Uterus (tissue), 3 donors: ENCODE measurements at regions not wholly inside any gene's neighbourhood (a gene's known extent, or its start where the extent isn't known, plus 50 kb on each side); places are given as distances from the start of the nearest gene placed in this dataset.

Experiments
- DNase-seq, 2 donors: peaks; one replicate each; pipeline ENCODE4 v3.0.0-alpha.2; 2019 to 2020
- H3K27ac ChIP-seq, 2 donors: fragments of 200-600 bp; sonication (generic); 1 replicate in 1 of 2; 2 replicates in 1 of 2; pipeline ENCODE4 v1.5.1; 2016 to 2018
- H3K27me3 ChIP-seq, 2 donors: fragments of 200-600 bp; sonication (generic); one replicate each; pipeline ENCODE4 v1.5.1; 2018 to 2019; ENCODE audit warnings: control low read depth in 1 of 2
- H3K36me3 ChIP-seq, 2 donors: fragments of 200-600 bp; sonication (generic); one replicate each; pipeline ENCODE4 v1.5.1; 2019; ENCODE audit warnings: control low read depth in 1 of 2
- H3K4me1 ChIP-seq, 2 donors: fragments of 200-600 bp; sonication (generic); one replicate each; pipeline ENCODE4 v1.5.1; 2018 to 2019; ENCODE audit warnings: control low read depth in 1 of 2
- H3K4me3 ChIP-seq, 2 donors: fragments of 200-600 bp; sonication (generic); 1 replicate in 1 of 2; 2 replicates in 1 of 2; pipeline ENCODE4 v1.5.1; 2018 to 2019; ENCODE audit warnings: mild to moderate bottlenecking in 1 of 2
- H3K9me3 ChIP-seq, 2 donors: fragments of 200-600 bp; sonication (generic); one replicate each; pipeline ENCODE4 v1.5.1; 2019; ENCODE audit warnings: control low read depth in 1 of 2
- CTCF ChIP-seq, 4 experiments: fragments of 200-600 bp in 2 of 4; fragments of 450-650 bp in 2 of 4; sonication (generic) in 2 of 4; IDR thresholded peaks; one replicate each; pipeline ENCODE4 v1.5.1; 2016 to 2019; ENCODE audit warnings: antibody characterized with exemption in 4 of 4, mild to moderate bottlenecking in 2 of 4, moderate library complexity in 1 of 4
- POLR2A ChIP-seq, 2 donors: fragments of 450-650 bp; IDR thresholded peaks; one replicate each; pipeline ENCODE4 v1.6.1; 2016; ENCODE audit warnings: antibody characterized with exemption in 2 of 2, mild to moderate bottlenecking in 1 of 2, moderate library complexity in 1 of 2
- intact Hi-C: fragments of 100-400 bp; cut with DNase I; formaldehyde crosslinking; loops from one replicate; pipeline ENCODE4 v1.15.1; 2023; ENCODE audit warnings: low total_unique reads
- donor health status: DM: yes; HTN: yes; CAD: no.

GRCh38 chr4:160877087-160877790 is 1286.6 kb downstream of the FSTL5 start:
- TF ChIP-seq POLR2A (IDR thresholded peaks at IDR 0.05) = no peak
- no peak for TF ChIP-seq CTCF (IDR thresholded peaks at IDR 0.05)
- no peak for DNase-seq
- Histone ChIP-seq H3K36me3 (no peaks in the 10 kb centered on the region), H3K27ac (no peak overlapping the region), H3K9me3 (no peaks in the 10 kb centered on the region), H3K4me1 (no peaks in the 10 kb centered on the region), H3K27me3 (no peaks in the 10 kb centered on the region), H3K4me3 (no peak overlapping the region)
- intact Hi-C loops = no loop called here

GRCh38 chr4:160880180-160880579 is 1283.6 kb downstream of the FSTL5 start:
- Histone ChIP-seq H3K4me3 (no peak overlapping the region), H3K27me3 (no peaks in the 10 kb centered on the region), H3K4me1 (no peaks in the 10 kb centered on the region), H3K27ac (no peak overlapping the region), H3K36me3 (no peaks in the 10 kb centered on the region), H3K9me3 (no peaks in the 10 kb centered on the region)
- no peak for TF ChIP-seq POLR2A (IDR thresholded peaks at IDR 0.05)
- no peak for TF ChIP-seq CTCF (IDR thresholded peaks at IDR 0.05)
- no peak for DNase-seq
- intact Hi-C loops = no loop called here

- TF ChIP-seq POLR2A (IDR thresholded peaks at IDR 0.05) = no peak
- TF ChIP-seq CTCF (IDR thresholded peaks at IDR 0.05) = no peak
- no peak for DNase-seq
- Histone ChIP-seq H3K27ac (no peak overlapping the region), H3K36me3 (no peaks in the 10 kb centered on the region), H3K4me1 (no peaks in the 10 kb centered on the region), H3K27me3 (no peaks in the 10 kb centered on the region), H3K4me3 (no peak overlapping the region), H3K9me3 (no peaks in the 10 kb centered on the region)
- intact Hi-C loops = no loop called here
These were observed 1276.1 kb downstream of the FSTL5 start for GRCh38 chr4:160887668-160888067.

GRCh38 chr4:160894128-160894527 is 1269.7 kb downstream of the FSTL5 start:
- intact Hi-C loops = no loop called here

GRCh38 chr4:160894809-160895208 is 1269.0 kb downstream of the FSTL5 start:
- H3K27ac ChIP-seq = no peak overlapping the region
- H3K36me3 ChIP-seq = no peaks in the 10 kb centered on the region
- TF ChIP-seq POLR2A (IDR thresholded peaks at IDR 0.05) (no peak), CTCF (IDR thresholded peaks at IDR 0.05) (no peak)
- H3K4me1 ChIP-seq = no peaks in the 10 kb centered on the region
- H3K27me3 ChIP-seq = no peaks in the 10 kb centered on the region
- no peak for DNase-seq
- H3K4me3 ChIP-seq = no peak overlapping the region
- no peaks in the 10 kb centered on the region for H3K9me3 ChIP-seq
- intact Hi-C loops = no loop called here

More at GRCh38 chr4:160894128-160894527, 1269.7 kb downstream of the FSTL5 start:
- Histone ChIP-seq H3K36me3 (no peaks in the 10 kb centered on the region), H3K27ac (no peak overlapping the region), H3K4me3 (no peak overlapping the region), H3K4me1 (no peaks in the 10 kb centered on the region), H3K27me3 (no peaks in the 10 kb centered on the region), H3K9me3 (no peaks in the 10 kb centered on the region)
- TF ChIP-seq POLR2A (IDR thresholded peaks at IDR 0.05) (no peak), CTCF (IDR thresholded peaks at IDR 0.05) (no peak)
- no peak for DNase-seq
